OCI-LY3 (cell line): ENCODE measurements at regions not wholly inside any gene's neighbourhood (a gene's known extent, or its start where the extent isn't known, plus 50 kb on each side); places are given as distances from the start of the nearest gene placed in this dataset.

ENCODE experiments used
- EZH2phosphoT487 ChIP-seq: fragments of 200-600 bp; shearing (Covaris generic); IDR thresholded peaks from 2 replicates; pipeline ENCODE4 v1.6.1; 2018; ENCODE audit warnings: antibody characterized with exemption, mixed run types, low read depth
- TF ChIP-seq, protein P1 (sequence below): fragments of 200-600, 300-600 bp; sonication (generic); IDR thresholded peaks from 2 replicates; pipeline ENCODE4 v1.5.1; 2014; ENCODE audit warnings: antibody characterized with exemption, low read length, low read depth

DNA sequence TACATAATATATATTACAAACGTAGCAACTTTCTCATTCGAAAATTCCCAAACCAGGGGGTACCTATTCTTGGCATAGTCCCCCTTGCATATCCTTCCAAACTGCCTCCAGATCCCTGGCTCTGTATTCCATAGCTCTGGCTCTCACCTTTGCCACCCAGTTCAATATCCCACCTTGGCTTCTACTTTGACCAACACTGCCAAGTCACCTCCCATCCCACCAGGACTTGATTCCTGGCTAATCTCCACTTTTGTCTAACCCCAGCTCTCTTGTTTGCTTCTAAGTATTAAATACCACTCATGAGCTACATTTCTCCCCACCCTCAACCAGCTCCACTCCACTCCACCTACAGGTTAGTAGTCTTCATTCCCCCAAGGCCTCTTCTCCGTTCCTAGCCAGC, 103.2 kb upstream of the WDR75 start:
- TF ChIP-seq, protein P1, sequence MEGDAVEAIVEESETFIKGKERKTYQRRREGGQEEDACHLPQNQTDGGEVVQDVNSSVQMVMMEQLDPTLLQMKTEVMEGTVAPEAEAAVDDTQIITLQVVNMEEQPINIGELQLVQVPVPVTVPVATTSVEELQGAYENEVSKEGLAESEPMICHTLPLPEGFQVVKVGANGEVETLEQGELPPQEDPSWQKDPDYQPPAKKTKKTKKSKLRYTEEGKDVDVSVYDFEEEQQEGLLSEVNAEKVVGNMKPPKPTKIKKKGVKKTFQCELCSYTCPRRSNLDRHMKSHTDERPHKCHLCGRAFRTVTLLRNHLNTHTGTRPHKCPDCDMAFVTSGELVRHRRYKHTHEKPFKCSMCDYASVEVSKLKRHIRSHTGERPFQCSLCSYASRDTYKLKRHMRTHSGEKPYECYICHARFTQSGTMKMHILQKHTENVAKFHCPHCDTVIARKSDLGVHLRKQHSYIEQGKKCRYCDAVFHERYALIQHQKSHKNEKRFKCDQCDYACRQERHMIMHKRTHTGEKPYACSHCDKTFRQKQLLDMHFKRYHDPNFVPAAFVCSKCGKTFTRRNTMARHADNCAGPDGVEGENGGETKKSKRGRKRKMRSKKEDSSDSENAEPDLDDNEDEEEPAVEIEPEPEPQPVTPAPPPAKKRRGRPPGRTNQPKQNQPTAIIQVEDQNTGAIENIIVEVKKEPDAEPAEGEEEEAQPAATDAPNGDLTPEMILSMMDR, result no peak
- no peak for TF ChIP-seq EZH2phosphoT487
